MM.1S (cell line): ENCODE measurements at regions not wholly inside any gene's neighbourhood (a gene's known extent, or its start where the extent isn't known, plus 50 kb on each side); places are given as distances from the start of the nearest gene placed in this dataset.

ENCODE experiments used
- DNase-seq: peaks from one replicate; pipeline ENCODE4 v3.0.0-alpha.2; 2015
- H2AFZ ChIP-seq: fragments of 300-600 bp; sonication (generic); 2 replicates; pipeline ENCODE4 v1.6.0; 2016; ENCODE audit warnings: antibody characterized with exemption, low read length
- H3F3A ChIP-seq: fragments of 300-600 bp; sonication (generic); 2 replicates; pipeline ENCODE4 v1.6.1; 2016; ENCODE audit warnings: mild to moderate bottlenecking, antibody characterized with exemption, low read length, moderate library complexity, mixed read lengths; ENCODE audit not compliant: insufficient read depth
- H3K27ac ChIP-seq: fragments of 300-600 bp; sonication (generic); 2 replicates; pipeline ENCODE4 v1.5.1; 2016; ENCODE audit warnings: mild to moderate bottlenecking, low read length
- H3K27me3 ChIP-seq: fragments of 300-600 bp; sonication (generic); replicated peaks from 2 replicates; pipeline ENCODE4 v1.6.0; 2016; ENCODE audit warnings: low read length; ENCODE audit not compliant: insufficient read depth
- H3K36me3 ChIP-seq: fragments of 300-600 bp; sonication (generic); replicated peaks from 2 replicates; pipeline ENCODE4 v1.6.1; 2016; ENCODE audit warnings: mild to moderate bottlenecking, low read length, mixed read lengths; ENCODE audit not compliant: insufficient read depth
- H3K4me1 ChIP-seq: fragments of 300-600 bp; sonication (generic); 2 replicates; pipeline ENCODE4 v1.6.1; 2016; ENCODE audit warnings: low read length, mixed read lengths
- H3K4me2 ChIP-seq: fragments of 300-600 bp; sonication (generic); 2 replicates; pipeline ENCODE4 v1.6.0; 2016; ENCODE audit warnings: low read depth, low read length
- H3K4me3 ChIP-seq: fragments of 300-600 bp; sonication (generic); 2 replicates; pipeline ENCODE4 v1.5.1; 2016; ENCODE audit warnings: low read length, mixed read lengths
- H3K79me2 ChIP-seq: fragments of 300-600 bp; sonication (generic); 2 replicates; pipeline ENCODE4 v1.6.1; 2016; ENCODE audit warnings: mixed run types, low read length, mixed read lengths
- H3K9ac ChIP-seq: fragments of 300-600 bp; sonication (generic); 2 replicates; pipeline ENCODE4 v1.6.1; 2016; ENCODE audit warnings: low read length, mixed read lengths
- H3K9me2 ChIP-seq: fragments of 300-600 bp; sonication (generic); replicated peaks from 2 replicates; pipeline ENCODE4 v1.6.1; 2016; ENCODE audit warnings: mild to moderate bottlenecking, low read length, mixed read lengths; ENCODE audit not compliant: insufficient read depth
- H3K9me3 ChIP-seq: fragments of 300-600 bp; sonication (generic); replicated peaks from 2 replicates; pipeline ENCODE4 v1.6.1; 2016; ENCODE audit warnings: mild to moderate bottlenecking, low read length, mixed read lengths; ENCODE audit not compliant: insufficient read depth
- H4K20me1 ChIP-seq: fragments of 300-600 bp; sonication (generic); 2 replicates; pipeline ENCODE4 v1.6.1; 2016; ENCODE audit warnings: mild to moderate bottlenecking, low read length, moderate library complexity, mixed read lengths; ENCODE audit not compliant: insufficient read depth
- CTCF ChIP-seq: fragments of 300-600 bp; sonication (generic); IDR thresholded peaks from 2 replicates; pipeline ENCODE4 v1.5.1; 2016; ENCODE audit warnings: antibody characterized with exemption, low read length, mixed read lengths
- EZH2 ChIP-seq: fragments of 300-600 bp; sonication (generic); optimal IDR thresholded peaks from 2 replicates; pipeline ENCODE3; 2017; ENCODE audit warnings: low read depth, mild to moderate bottlenecking, antibody characterized with exemption, low read length, mixed read lengths
- EZH2phosphoT487 ChIP-seq: fragments of 300-600 bp; sonication (generic); IDR thresholded peaks from 2 replicates; pipeline ENCODE4 v1.6.1; 2018; ENCODE audit warnings: antibody characterized with exemption, low read length

GRCh38 chrX:124862301-124862700 lies 457.4 kb upstream of the TEX13C start:
- DNase-seq = no peak
- H3K9ac ChIP-seq = no peak overlapping the region
- no peak overlapping the region for H3K27ac ChIP-seq
- no peak overlapping the region for H3K4me3 ChIP-seq
- no peaks in the 10 kb centered on the region for H3K9me3 ChIP-seq
- no peaks in the 10 kb centered on the region for H3K79me2 ChIP-seq
- H3K36me3 ChIP-seq = no peaks in the 10 kb centered on the region
- H3K4me1 ChIP-seq = no peaks in the 10 kb centered on the region
- H2AFZ ChIP-seq = no peak overlapping the region
- no peaks in the 10 kb centered on the region for H3K9me2 ChIP-seq
- H3K4me2 ChIP-seq = no peak overlapping the region
- TF ChIP-seq EZH2phosphoT487 = no peak
- no peak for TF ChIP-seq CTCF
- TF ChIP-seq EZH2 = no peak
- H4K20me1 ChIP-seq = no peaks in the 10 kb centered on the region
- H3F3A ChIP-seq = no peaks in the 10 kb centered on the region
- H3K27me3 ChIP-seq = no peaks in the 10 kb centered on the region

- Histone ChIP-seq H3K27ac (no peak overlapping the region), H3F3A (no peaks in the 10 kb centered on the region), H3K9me3 (no peaks in the 10 kb centered on the region), H4K20me1 (no peaks in the 10 kb centered on the region), H3K79me2 (no peaks in the 10 kb centered on the region), H2AFZ (no peak overlapping the region), H3K4me2 (no peak overlapping the region), H3K36me3 (no peaks in the 10 kb centered on the region), H3K4me1 (no peaks in the 10 kb centered on the region), H3K27me3 (no peaks in the 10 kb centered on the region), H3K4me3 (no peak overlapping the region), H3K9ac (no peak overlapping the region), H3K9me2 (no peaks in the 10 kb centered on the region)
- DNase-seq = no peak
- TF ChIP-seq EZH2 = no peak
These were observed 456.4 kb upstream of the TEX13C start for GRCh38 chrX:124863303-124863702.

DNA sequence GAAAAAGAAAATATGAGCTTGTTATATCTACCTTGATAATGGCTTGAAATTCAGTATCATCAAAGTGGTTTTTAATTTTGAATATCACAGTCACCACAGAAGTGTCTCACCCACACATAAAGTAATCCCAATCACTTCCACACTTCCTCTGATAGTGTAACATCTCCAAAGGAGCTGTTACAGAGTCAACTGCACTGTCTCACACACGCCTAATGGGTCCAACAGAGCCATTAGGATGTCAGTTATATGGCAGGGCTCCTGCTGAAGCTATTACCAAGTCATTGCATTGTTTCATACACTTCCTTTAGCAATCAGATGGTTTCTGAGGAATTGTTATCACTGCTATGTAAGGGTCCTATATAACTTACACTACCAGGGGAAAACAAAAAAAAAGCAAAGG lies 432.1 kb upstream of the TEX13C start:
- H3K9me2 ChIP-seq = no peaks in the 10 kb centered on the region
- no peak overlapping the region for H3K27ac ChIP-seq
- no peaks in the 10 kb centered on the region for H4K20me1 ChIP-seq
- no peaks in the 10 kb centered on the region for H3F3A ChIP-seq
- DNase-seq = no peak
- H2AFZ ChIP-seq = no peak overlapping the region
- H3K9me3 ChIP-seq = no peaks in the 10 kb centered on the region
- no peaks in the 10 kb centered on the region for H3K79me2 ChIP-seq
- H3K4me2 ChIP-seq = no peak overlapping the region
- no peak overlapping the region for H3K4me3 ChIP-seq
- H3K4me1 ChIP-seq = no peaks in the 10 kb centered on the region
- H3K36me3 ChIP-seq = no peaks in the 10 kb centered on the region
- H3K27me3 ChIP-seq = no peaks in the 10 kb centered on the region
- no peak for TF ChIP-seq EZH2
- TF ChIP-seq EZH2phosphoT487 = no peak
- TF ChIP-seq CTCF = no peak
- no peak overlapping the region for H3K9ac ChIP-seq

- H2AFZ ChIP-seq = no peak overlapping the region
- no peaks in the 10 kb centered on the region for H4K20me1 ChIP-seq
- H3K9me3 ChIP-seq = no peaks in the 10 kb centered on the region
- no peaks in the 10 kb centered on the region for H3K79me2 ChIP-seq
- H3F3A ChIP-seq = no peaks in the 10 kb centered on the region
- no peaks in the 10 kb centered on the region for H3K36me3 ChIP-seq
- TF ChIP-seq CTCF = no peak
- no peak overlapping the region for H3K9ac ChIP-seq
- no peak overlapping the region for H3K4me2 ChIP-seq
- no peaks in the 10 kb centered on the region for H3K4me1 ChIP-seq
- H3K9me2 ChIP-seq = no peaks in the 10 kb centered on the region
- no peaks in the 10 kb centered on the region for H3K27me3 ChIP-seq
- H3K27ac ChIP-seq = no peak overlapping the region
- no peak overlapping the region for H3K4me3 ChIP-seq
- no peak for DNase-seq
These were observed 423.7 kb upstream of the TEX13C start for GRCh38 chrX:124895947-124896346.
